GM12872 (cell line): ENCODE measurements at regions not wholly inside any gene's neighbourhood (a gene's known extent, or its start where the extent isn't known, plus 50 kb on each side); places are given as distances from the start of the nearest gene placed in this dataset.

Source experiments
- CTCF ChIP-seq: IDR thresholded peaks from 3 replicates; pipeline ENCODE4 v1.5.1; 2011; ENCODE audit warnings: low read depth, mild to moderate bottlenecking, low read length, moderate library complexity; ENCODE audit not compliant: insufficient read depth

GRCh38 chr5:133850811-133851210 is 117.6 kb downstream of the C5orf15 start:
- no peak for TF ChIP-seq CTCF

- TF ChIP-seq CTCF = no peak
These were observed 119.3 kb downstream of the C5orf15 start for GRCh38 chr5:133849116-133849515.

GRCh38 chr5:133848341-133848811 is 120.0 kb downstream of the C5orf15 start:
- TF ChIP-seq CTCF = no peak

- TF ChIP-seq CTCF = no peak
These were observed 120.5 kb downstream of the C5orf15 start for GRCh38 chr5:133847886-133848285.

GRCh38 chr5:133847301-133847700 is 121.1 kb downstream of the C5orf15 start:
- TF ChIP-seq CTCF = no peak

- TF ChIP-seq CTCF = no peak
These were observed 121.8 kb downstream of the C5orf15 start for GRCh38 chr5:133846478-133847226.

- no peak for TF ChIP-seq CTCF
These were observed 123.2 kb downstream of the C5orf15 start for GRCh38 chr5:133845271-133845670.
